ENCODE measurements at regions not wholly inside any gene's neighbourhood (a gene's known extent, or its start where the extent isn't known, plus 50 kb on each side); places are given as distances from the start of the nearest gene placed in this dataset.

DNA sequence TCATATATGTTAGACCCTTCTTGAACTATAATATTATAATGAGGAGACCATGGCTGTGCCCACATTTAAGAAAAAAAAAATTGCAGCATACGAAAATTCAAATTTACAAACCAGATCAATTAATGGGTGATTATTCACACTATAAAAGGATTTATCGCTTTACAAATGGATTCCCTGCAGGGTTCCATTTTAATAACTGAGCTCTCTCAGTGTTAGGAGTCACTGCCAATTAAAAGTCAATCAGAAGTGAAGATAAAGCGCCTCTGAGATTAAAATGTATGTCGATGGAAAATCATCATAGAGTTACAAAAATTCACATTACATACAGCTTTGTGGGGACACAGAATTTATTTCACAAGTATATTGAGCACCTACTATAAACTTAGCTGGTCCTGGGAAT is 66.6 kb upstream of the SMARCA2 start:
- TF ChIP-seq, protein P1, sequence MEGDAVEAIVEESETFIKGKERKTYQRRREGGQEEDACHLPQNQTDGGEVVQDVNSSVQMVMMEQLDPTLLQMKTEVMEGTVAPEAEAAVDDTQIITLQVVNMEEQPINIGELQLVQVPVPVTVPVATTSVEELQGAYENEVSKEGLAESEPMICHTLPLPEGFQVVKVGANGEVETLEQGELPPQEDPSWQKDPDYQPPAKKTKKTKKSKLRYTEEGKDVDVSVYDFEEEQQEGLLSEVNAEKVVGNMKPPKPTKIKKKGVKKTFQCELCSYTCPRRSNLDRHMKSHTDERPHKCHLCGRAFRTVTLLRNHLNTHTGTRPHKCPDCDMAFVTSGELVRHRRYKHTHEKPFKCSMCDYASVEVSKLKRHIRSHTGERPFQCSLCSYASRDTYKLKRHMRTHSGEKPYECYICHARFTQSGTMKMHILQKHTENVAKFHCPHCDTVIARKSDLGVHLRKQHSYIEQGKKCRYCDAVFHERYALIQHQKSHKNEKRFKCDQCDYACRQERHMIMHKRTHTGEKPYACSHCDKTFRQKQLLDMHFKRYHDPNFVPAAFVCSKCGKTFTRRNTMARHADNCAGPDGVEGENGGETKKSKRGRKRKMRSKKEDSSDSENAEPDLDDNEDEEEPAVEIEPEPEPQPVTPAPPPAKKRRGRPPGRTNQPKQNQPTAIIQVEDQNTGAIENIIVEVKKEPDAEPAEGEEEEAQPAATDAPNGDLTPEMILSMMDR (IDR thresholded peaks at IDR 0.05), result no peak
- TF ChIP-seq POLR2A (IDR thresholded peaks at IDR 0.05), result no peak

Measured in testis (tissue), 2 donors.